PFSK-1 (cell line): ENCODE measurements at regions not wholly inside any gene's neighbourhood (a gene's known extent, or its start where the extent isn't known, plus 50 kb on each side); places are given as distances from the start of the nearest gene placed in this dataset.

Experiments
- POLR2AphosphoS5 ChIP-seq: IDR thresholded peaks from 2 replicates; pipeline ENCODE4 v1.6.1; 2012; ENCODE audit warnings: low read depth, mild to moderate bottlenecking, control low read depth, low read length, moderate library complexity
- REST ChIP-seq, 2 experiments: IDR thresholded peaks; 2 replicates each; pipeline versions ENCODE4 v1.6.1 to v1.8.0; 2011 to 2012; ENCODE audit warnings: low read depth in 2 of 2, low read length in 2 of 2, control low read depth in 1 of 2, inconsistent platforms in 1 of 2, mild to moderate bottlenecking in 1 of 2, moderate library complexity in 1 of 2; ENCODE audit not compliant: insufficient read depth in 1 of 2
- SIN3A ChIP-seq: IDR thresholded peaks from 2 replicates; pipeline ENCODE4 v1.6.1; 2012; ENCODE audit warnings: mild to moderate bottlenecking, low read length, moderate library complexity, borderline replicate concordance; ENCODE audit not compliant: insufficient read depth

GRCh38 chr3:124142389-124142970, 150.6 kb upstream of the ROPN1 start:
- TF ChIP-seq SIN3A, result no peak
- TF ChIP-seq POLR2AphosphoS5, result no peak
- no peak for TF ChIP-seq REST (IDR thresholded peaks at IDR 0.05; ENCODE audit: insufficient read depth in 1 of 2, low read depth in 2 of 2, low read length in 2 of 2)
